ENCODE measurements at regions not wholly inside any gene's neighbourhood (a gene's known extent, or its start where the extent isn't known, plus 50 kb on each side); places are given as distances from the start of the nearest gene placed in this dataset.
"Not testable (repeated sequence)": the region's sequence is repeated elsewhere in the genome, so short reads cannot be mapped to it uniquely, and the experiment has no call there.

GRCh38 chr11:3453596-3454256, 74.8 kb upstream of the ZNF195 start:
- TF ChIP-seq, protein P1, sequence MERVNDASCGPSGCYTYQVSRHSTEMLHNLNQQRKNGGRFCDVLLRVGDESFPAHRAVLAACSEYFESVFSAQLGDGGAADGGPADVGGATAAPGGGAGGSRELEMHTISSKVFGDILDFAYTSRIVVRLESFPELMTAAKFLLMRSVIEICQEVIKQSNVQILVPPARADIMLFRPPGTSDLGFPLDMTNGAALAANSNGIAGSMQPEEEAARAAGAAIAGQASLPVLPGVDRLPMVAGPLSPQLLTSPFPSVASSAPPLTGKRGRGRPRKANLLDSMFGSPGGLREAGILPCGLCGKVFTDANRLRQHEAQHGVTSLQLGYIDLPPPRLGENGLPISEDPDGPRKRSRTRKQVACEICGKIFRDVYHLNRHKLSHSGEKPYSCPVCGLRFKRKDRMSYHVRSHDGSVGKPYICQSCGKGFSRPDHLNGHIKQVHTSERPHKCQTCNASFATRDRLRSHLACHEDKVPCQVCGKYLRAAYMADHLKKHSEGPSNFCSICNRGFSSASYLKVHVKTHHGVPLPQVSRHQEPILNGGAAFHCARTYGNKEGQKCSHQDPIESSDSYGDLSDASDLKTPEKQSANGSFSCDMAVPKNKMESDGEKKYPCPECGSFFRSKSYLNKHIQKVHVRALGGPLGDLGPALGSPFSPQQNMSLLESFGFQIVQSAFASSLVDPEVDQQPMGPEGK (CRISPR knock-in tag; IDR thresholded peaks at IDR 0.05; ENCODE audit: borderline replicate concordance), result not testable (repeated sequence)
- TF ChIP-seq CREB5 (CRISPR knock-in tag; IDR thresholded peaks at IDR 0.05; ENCODE audit: low read depth); OSR1 (CRISPR knock-in tag; IDR thresholded peaks at IDR 0.05); ZC3H10 (CRISPR knock-in tag; IDR thresholded peaks at IDR 0.05); ESRRG (CRISPR knock-in tag; IDR thresholded peaks at IDR 0.05); SNAI2 (CRISPR knock-in tag; IDR thresholded peaks at IDR 0.05); RARB (CRISPR knock-in tag; IDR thresholded peaks at IDR 0.05): not testable (repeated sequence)
